H9 (cell line): ENCODE measurements at regions not wholly inside any gene's neighbourhood (a gene's known extent, or its start where the extent isn't known, plus 50 kb on each side); places are given as distances from the start of the nearest gene placed in this dataset.

Experiments used
- DNase-seq: peaks from one replicate; pipeline ENCODE4 v3.0.0-alpha.2; 2017
- H2AFZ ChIP-seq: one replicate; pipeline ENCODE4 v1.6.1; 2013; ENCODE audit warnings: mild to moderate bottlenecking, low read length, control low read depth, moderate library complexity
- H2AK5ac ChIP-seq: 2 replicates; pipeline ENCODE4 v1.6.1; 2013; ENCODE audit warnings: low read length, control low read depth, mixed read lengths; ENCODE audit not compliant: insufficient read length
- H2BK120ac ChIP-seq: one replicate; pipeline ENCODE4 v1.6.1; 2013; ENCODE audit warnings: low read depth, mild to moderate bottlenecking, low read length, control low read depth, inconsistent platforms; ENCODE audit not compliant: poor library complexity, severe bottlenecking
- H2BK12ac ChIP-seq: 2 replicates; pipeline ENCODE4 v1.6.1; 2013; ENCODE audit warnings: low read length, control low read depth, mixed read lengths, low read depth; ENCODE audit not compliant: insufficient read length
- H2BK15ac ChIP-seq: 2 replicates; pipeline ENCODE4 v1.6.1; 2013; ENCODE audit warnings: low read depth, low read length, control low read depth
- H2BK20ac ChIP-seq: one replicate; pipeline ENCODE4 v1.6.1; 2013; ENCODE audit warnings: low read depth, mild to moderate bottlenecking, low read length, control low read depth, inconsistent platforms; ENCODE audit not compliant: poor library complexity, severe bottlenecking
- H2BK5ac ChIP-seq: 2 replicates; pipeline ENCODE4 v1.6.1; 2013; ENCODE audit warnings: low read length, control low read depth, mixed read lengths; ENCODE audit not compliant: insufficient read length
- H3K14ac ChIP-seq: 2 replicates; pipeline ENCODE4 v1.6.1; 2013; ENCODE audit warnings: low read length, control low read depth; ENCODE audit not compliant: insufficient read depth
- H3K18ac ChIP-seq: 2 replicates; pipeline ENCODE4 v1.6.1; 2013; ENCODE audit warnings: low read depth, mild to moderate bottlenecking, mixed read lengths, low read length, control low read depth; ENCODE audit not compliant: insufficient read length
- H3K23ac ChIP-seq: 2 replicates; pipeline ENCODE4 v1.6.1; 2013; ENCODE audit warnings: low read length, control low read depth, mixed read lengths, low read depth; ENCODE audit not compliant: insufficient read length
- H3K23me2 ChIP-seq: 2 replicates; pipeline ENCODE4 v1.6.1; 2013; ENCODE audit warnings: low read depth, mild to moderate bottlenecking, mixed read lengths, low read length, control low read depth; ENCODE audit not compliant: insufficient read length, poor library complexity, severe bottlenecking
- H3K27ac ChIP-seq: 2 replicates; pipeline ENCODE4 v1.5.1; 2013; ENCODE audit warnings: low read length, control low read depth, mixed read lengths, low read depth; ENCODE audit not compliant: insufficient read length
- H3K27me3 ChIP-seq: 2 replicates; pipeline ENCODE4 v1.6.1; 2013; ENCODE audit warnings: low read length, control low read depth, inconsistent platforms; ENCODE audit not compliant: insufficient read depth
- H3K4ac ChIP-seq: 2 replicates; pipeline ENCODE4 v1.6.1; 2013; ENCODE audit warnings: low read depth, mild to moderate bottlenecking, control low read depth, inconsistent platforms, low read length, moderate library complexity
- H3K4me1 ChIP-seq: 2 replicates; pipeline ENCODE4 v1.6.1; 2013; ENCODE audit warnings: low read length, control low read depth, inconsistent platforms; ENCODE audit not compliant: insufficient read depth
- H3K4me2 ChIP-seq: 2 replicates; pipeline ENCODE4 v1.6.1; 2013; ENCODE audit warnings: low read length, control low read depth, mixed read lengths; ENCODE audit not compliant: insufficient read length, insufficient read depth
- H3K56ac ChIP-seq: 2 replicates; pipeline ENCODE4 v1.6.1; 2013; ENCODE audit warnings: low read depth, mild to moderate bottlenecking, mixed read lengths, low read length, control low read depth; ENCODE audit not compliant: insufficient read length
- H3K79me1 ChIP-seq: 2 replicates; pipeline ENCODE4 v1.6.1; 2013; ENCODE audit warnings: low read depth, mild to moderate bottlenecking, moderate library complexity, low read length, control low read depth, inconsistent platforms; ENCODE audit not compliant: insufficient read depth, poor library complexity, severe bottlenecking
- H3K79me2 ChIP-seq: 2 replicates; pipeline ENCODE4 v1.6.1; 2013; ENCODE audit warnings: low read length, control low read depth, inconsistent platforms; ENCODE audit not compliant: insufficient read depth
- H3K9ac ChIP-seq: 2 replicates; pipeline ENCODE4 v1.6.1; 2013; ENCODE audit warnings: low read length, control low read depth, mixed read lengths; ENCODE audit not compliant: insufficient read length; ENCODE audit errors: extremely low read depth
- H3K9me3 ChIP-seq: one replicate; pipeline ENCODE4 v1.6.1; 2013; ENCODE audit warnings: low read depth, low read length, inconsistent platforms; ENCODE audit not compliant: control insufficient read depth
- H3T11ph ChIP-seq: one replicate; pipeline ENCODE4 v1.6.1; 2013; ENCODE audit warnings: mild to moderate bottlenecking, low read length, control low read depth, inconsistent platforms
- H4K20me1 ChIP-seq: one replicate; pipeline ENCODE4 v1.6.1; 2013; ENCODE audit not compliant: control insufficient read depth, insufficient read length, insufficient read depth
- H4K5ac ChIP-seq: 2 replicates; pipeline ENCODE4 v1.6.1; 2013; ENCODE audit warnings: low read depth, mild to moderate bottlenecking, mixed read lengths, low read length, control low read depth; ENCODE audit not compliant: insufficient read length
- H4K8ac ChIP-seq: replicated peaks from 2 replicates; pipeline ENCODE4 v1.6.1; 2013; ENCODE audit warnings: low read length, control low read depth, mixed read lengths, low read depth; ENCODE audit not compliant: insufficient read length
- H4K91ac ChIP-seq: 2 replicates; pipeline ENCODE4 v1.6.1; 2013; ENCODE audit warnings: low read depth, mild to moderate bottlenecking, moderate library complexity, mixed read lengths, low read length, control low read depth; ENCODE audit not compliant: insufficient read length
- H3K27ac Mint-ChIP-seq, 3 experiments: 2 replicates in 2 of 3; 3 replicates in 1 of 3; pipeline ENCODE4 v1.8.0; 2020 to 2021; ENCODE audit warnings: mixed read lengths in 3 of 3, mild to moderate bottlenecking in 1 of 3, moderate library complexity in 1 of 3
- H3K27me3 Mint-ChIP-seq: 2 replicates; pipeline ENCODE4 v1.8.0; 2021; ENCODE audit warnings: low read depth, mild to moderate bottlenecking, moderate library complexity, mixed read lengths
- H3K36me3 Mint-ChIP-seq, 3 experiments: 2 replicates in 2 of 3; 3 replicates in 1 of 3; pipeline ENCODE4 v1.8.0; 2020 to 2021; ENCODE audit warnings: low read depth in 3 of 3, mixed read lengths in 3 of 3; ENCODE audit not compliant: insufficient read depth in 1 of 3
- H3K4me1 Mint-ChIP-seq, 2 experiments: 2 replicates each; pipeline ENCODE4 v1.8.0; 2020; ENCODE audit warnings: mixed read lengths in 2 of 2
- H3K4me3 Mint-ChIP-seq, 2 experiments: 2 replicates in 1 of 2; 3 replicates in 1 of 2; pipeline ENCODE4 v1.8.0; 2020 to 2021; ENCODE audit warnings: mild to moderate bottlenecking in 2 of 2, mixed read lengths in 2 of 2, moderate library complexity in 1 of 2
- H3K9me3 Mint-ChIP-seq, 2 experiments: 2 replicates in 1 of 2; 3 replicates in 1 of 2; pipeline ENCODE4 v1.8.0; 2020; ENCODE audit warnings: mild to moderate bottlenecking in 2 of 2, mixed read lengths in 2 of 2, moderate library complexity in 1 of 2
- WGBS: extraction: QIAGEN DNeasy Blood & Tissue Kit; methylation state at CpG from one replicate; pipeline ENCODE4 v1.1.7; 2013; ENCODE audit warnings: missing lambda C conversion rate, low lambda C conversion rate, mixed read lengths; ENCODE audit not compliant: insufficient read length; ENCODE audit errors: extremely low coverage; 5-methylcytosine and 5-hydroxymethylcytosine counted together
- TF ChIP-seq, protein P1 (sequence below): fragments of 200-600 bp; sonication (generic); conservative IDR thresholded peaks from 3 replicates; pipeline ENCODE4 v1.8.0; 2021; ENCODE audit warnings: antibody characterized with exemption, mild to moderate bottlenecking

DNA sequence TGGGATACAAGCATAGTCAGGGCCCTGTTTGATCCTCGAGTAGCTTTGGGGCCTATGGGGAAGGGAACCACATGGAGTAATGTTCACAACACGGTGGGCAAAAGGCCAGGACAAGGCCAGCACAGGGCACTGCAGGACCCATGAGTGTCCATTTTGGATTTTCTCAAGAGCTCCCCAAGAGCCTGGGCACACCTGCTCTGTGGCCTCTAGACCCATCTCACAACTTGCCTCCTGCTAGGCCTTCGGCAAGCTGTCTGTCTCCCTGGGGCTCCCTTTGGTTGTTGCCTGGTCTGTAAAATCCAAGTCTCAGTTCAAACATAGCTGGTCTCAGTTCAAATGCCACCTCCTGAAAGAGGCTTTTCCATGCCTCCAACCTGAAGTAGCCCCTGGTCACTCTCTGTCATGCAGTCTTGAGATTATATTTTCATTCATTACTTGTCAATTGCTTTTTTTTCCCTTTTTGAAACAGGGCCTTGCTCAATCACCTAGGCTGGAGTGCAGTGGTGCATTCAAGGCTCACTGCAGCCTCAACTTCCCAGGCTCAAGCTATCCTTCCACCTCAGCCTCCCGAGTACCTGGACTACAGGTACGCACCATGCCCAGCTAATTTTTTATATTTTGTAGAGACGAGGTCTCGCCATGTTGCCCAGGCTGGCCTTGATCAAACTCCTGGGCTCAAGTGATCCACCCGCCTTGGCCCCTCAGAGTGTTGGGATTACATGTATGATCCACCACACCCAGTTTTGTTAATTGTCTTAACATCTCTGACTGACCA is 107.4 kb downstream of the MATN1 start:
- no peak overlapping the region for H2AK5ac ChIP-seq
- H3K27ac ChIP-seq = no peak overlapping the region
- WGBS = no CpG with 5 or more reads among the region's 8 CpGs
- H3K4me1 Mint-ChIP-seq = peaks cover 0 to 3% of the 10 kb centered on the region in 2 experiments; a peak in 1 of 4 replicates
- no peaks in the 10 kb centered on the region for H3K79me2 ChIP-seq
- H3K23ac ChIP-seq = no peak overlapping the region
- DNase-seq = no peak
- H4K20me1 ChIP-seq = no peaks in the 10 kb centered on the region
- H3K14ac ChIP-seq = no peak overlapping the region
- no peaks in the 10 kb centered on the region for H3K4me1 ChIP-seq
- H3K4ac ChIP-seq = no peak overlapping the region
- H3K4me2 ChIP-seq = no peak overlapping the region
- H3K79me1 ChIP-seq = no peaks in the 10 kb centered on the region
- H4K8ac ChIP-seq = no peak overlapping the region
- no peak overlapping the region for H3K27ac Mint-ChIP-seq
- H2BK5ac ChIP-seq = no peak overlapping the region
- H3K9me3 ChIP-seq = no peaks in the 10 kb centered on the region
- no peak overlapping the region for H2BK20ac ChIP-seq
- H2BK120ac ChIP-seq = no peak overlapping the region
- no peaks in the 10 kb centered on the region for H3K36me3 Mint-ChIP-seq
- H2AFZ ChIP-seq = no peak overlapping the region
- peaks cover 1% of the 10 kb centered on the region; the same call in 1 of the 2 replicates for H3K27me3 Mint-ChIP-seq
- no peak overlapping the region for H3K56ac ChIP-seq
- H3K23me2 ChIP-seq = no peaks in the 10 kb centered on the region
- no peak overlapping the region for H2BK15ac ChIP-seq
- H3T11ph ChIP-seq = no peak overlapping the region
- TF ChIP-seq, protein P1, sequence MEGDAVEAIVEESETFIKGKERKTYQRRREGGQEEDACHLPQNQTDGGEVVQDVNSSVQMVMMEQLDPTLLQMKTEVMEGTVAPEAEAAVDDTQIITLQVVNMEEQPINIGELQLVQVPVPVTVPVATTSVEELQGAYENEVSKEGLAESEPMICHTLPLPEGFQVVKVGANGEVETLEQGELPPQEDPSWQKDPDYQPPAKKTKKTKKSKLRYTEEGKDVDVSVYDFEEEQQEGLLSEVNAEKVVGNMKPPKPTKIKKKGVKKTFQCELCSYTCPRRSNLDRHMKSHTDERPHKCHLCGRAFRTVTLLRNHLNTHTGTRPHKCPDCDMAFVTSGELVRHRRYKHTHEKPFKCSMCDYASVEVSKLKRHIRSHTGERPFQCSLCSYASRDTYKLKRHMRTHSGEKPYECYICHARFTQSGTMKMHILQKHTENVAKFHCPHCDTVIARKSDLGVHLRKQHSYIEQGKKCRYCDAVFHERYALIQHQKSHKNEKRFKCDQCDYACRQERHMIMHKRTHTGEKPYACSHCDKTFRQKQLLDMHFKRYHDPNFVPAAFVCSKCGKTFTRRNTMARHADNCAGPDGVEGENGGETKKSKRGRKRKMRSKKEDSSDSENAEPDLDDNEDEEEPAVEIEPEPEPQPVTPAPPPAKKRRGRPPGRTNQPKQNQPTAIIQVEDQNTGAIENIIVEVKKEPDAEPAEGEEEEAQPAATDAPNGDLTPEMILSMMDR = no peak
- no peaks in the 10 kb centered on the region for H3K27me3 ChIP-seq
- no peak overlapping the region for H3K9ac ChIP-seq
- H3K9me3 Mint-ChIP-seq = no peaks in the 10 kb centered on the region
- H3K18ac ChIP-seq = no peak overlapping the region
- no peak overlapping the region for H4K5ac ChIP-seq
- H3K4me3 Mint-ChIP-seq = no peak overlapping the region
- no peak overlapping the region for H4K91ac ChIP-seq
- no peak overlapping the region for H2BK12ac ChIP-seq
